ENCODE measurements at regions not wholly inside any gene's neighbourhood (a gene's known extent, or its start where the extent isn't known, plus 50 kb on each side); places are given as distances from the start of the nearest gene placed in this dataset.
"Not testable (repeated sequence)": the region's sequence is repeated elsewhere in the genome, so short reads cannot be mapped to it uniquely, and the experiment has no call there.

GRCh38 chr12:91711925-91712324 is 433.7 kb downstream of the BTG1 start:
- DNase-seq: not testable (repeated sequence)

- DNase-seq: no peak
These were observed 439.2 kb downstream of the BTG1 start for GRCh38 chr12:91706466-91706865.

- peak; percentile 42 for DNase-seq
These were observed 441.2 kb downstream of the BTG1 start for GRCh38 chr12:91704446-91704845.

GRCh38 chr12:91703491-91704283 is 442.0 kb downstream of the BTG1 start:
- DNase-seq: no peak

GRCh38 chr12:91702843-91703425 is 442.7 kb downstream of the BTG1 start:
- no peak for DNase-seq

GRCh38 chr12:91695964-91696363 is 449.7 kb downstream of the BTG1 start:
- no peak for DNase-seq

DNA sequence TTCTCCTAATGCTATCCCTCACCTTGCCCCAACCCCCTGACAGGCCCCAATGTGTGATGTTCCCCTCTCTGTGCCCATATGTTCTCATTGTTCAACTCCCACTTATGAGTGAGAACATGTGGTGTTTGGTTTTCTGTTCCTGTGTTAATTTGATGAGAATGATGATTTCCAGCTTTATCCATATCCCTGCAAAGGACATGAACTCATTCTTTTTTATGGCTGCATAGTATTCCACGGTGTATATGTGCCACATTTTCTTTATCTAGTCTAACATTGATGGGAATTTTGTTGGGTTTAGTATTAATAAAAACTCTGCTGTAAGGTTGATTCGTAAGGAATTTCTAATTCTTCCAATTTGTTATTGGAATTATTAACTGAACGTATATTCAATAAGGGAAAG is 450.2 kb downstream of the BTG1 start:
- not testable (repeated sequence) for DNase-seq

DNA sequence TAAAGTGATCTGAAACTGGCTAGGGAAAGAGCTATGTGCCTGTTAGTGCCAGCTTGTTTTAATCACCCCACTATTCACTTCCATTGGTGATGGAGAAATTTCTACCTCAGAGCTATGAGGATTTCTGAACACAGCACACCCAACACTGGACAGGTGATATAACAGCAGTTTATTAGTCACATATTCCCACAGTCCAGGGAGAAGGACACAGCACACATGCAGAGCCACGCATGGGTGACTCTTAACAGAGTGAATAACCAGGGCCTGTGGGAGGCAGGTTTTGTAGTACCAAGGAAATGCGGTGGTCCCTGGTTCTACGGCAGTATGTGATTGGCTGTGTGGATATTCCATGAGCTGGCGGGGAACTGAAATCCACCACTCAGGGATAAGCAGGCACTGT is 455.1 kb downstream of the BTG1 start:
- DNase-seq: no peak

DNA sequence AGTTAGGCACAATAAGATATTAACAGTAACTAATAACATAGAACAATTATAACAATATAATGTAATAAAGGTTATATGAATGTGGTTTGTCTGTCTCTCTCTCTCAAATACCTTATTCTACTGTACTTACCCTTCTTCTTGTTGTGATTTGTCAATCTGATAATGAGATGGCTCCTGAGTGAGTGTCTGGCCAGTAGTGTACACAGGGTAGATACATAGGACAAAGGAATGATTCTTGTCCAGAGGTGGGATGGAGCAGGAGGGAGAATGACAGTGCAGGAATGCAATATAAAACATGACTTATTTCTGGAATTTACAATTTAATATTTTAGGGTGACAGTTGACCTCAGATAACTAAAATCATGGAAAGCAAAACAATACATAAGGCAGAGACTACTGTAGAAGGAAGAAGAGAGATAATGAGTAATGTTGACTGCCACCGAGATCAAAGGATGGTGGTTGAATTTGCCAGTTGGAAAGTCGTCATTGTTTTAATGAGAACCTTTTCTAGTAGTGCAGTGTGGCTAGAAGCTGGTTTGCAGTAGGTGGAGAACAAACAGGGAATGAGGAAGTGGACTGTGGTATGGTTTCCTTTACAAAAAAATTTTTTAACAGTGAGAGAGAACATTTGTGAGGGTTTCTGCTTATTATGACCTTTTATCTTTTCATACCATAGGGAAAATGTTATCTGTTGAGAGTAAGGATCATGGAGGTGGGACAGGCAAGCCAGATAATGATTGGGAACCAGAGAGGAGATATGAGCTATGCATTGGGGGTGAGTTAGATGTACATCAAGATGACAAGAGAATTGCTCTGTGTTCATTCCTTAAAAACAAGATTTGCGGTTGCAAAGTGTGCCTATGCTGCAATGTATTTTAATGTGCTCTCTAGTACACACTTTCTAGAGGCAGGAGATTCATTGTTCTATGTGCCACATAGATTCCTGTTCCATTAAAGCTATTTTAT is 458.3 kb downstream of the BTG1 start:
- peak; percentile 18 for DNase-seq

DNA sequence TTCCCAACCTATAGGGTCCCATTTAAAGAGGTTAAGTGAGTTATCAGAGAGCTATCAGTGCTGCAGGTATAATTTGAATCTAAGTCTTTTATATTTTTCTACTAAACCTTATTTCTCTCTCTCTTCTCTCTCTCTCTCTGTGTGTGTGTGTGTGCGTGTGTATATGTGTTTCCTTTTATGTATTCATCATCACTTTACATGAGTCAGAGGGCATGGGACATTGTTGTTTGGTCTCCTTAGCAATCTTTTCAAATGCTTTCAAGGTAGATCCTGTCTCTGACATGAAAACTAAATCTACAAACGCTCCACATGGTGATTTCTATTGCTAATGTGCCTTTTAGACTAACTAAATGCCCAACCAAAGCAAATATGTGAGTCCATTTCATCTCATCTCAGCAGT is 459.7 kb downstream of the BTG1 start:
- peak; percentile 22 for DNase-seq

DNA sequence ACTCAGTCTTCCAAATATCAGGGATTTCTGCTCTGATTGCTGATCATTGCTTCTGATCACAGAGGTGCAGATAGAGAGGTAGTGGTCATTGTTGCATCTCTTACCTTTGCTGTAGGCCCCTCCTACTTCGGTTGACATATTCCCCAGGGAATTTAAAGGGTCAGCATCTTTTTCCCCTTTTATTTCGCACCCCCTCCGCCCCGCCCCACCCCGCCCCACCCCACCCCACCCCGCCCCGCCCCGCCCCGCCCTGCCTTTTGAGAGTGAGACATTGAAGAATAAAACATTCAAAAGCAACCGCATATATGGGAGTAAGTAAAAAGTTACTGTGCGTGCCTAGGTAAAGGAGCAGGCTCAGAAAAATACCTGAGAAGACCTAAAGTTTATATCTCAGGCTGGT is 463.9 kb downstream of the BTG1 start:
- DNase-seq: no peak

DNA sequence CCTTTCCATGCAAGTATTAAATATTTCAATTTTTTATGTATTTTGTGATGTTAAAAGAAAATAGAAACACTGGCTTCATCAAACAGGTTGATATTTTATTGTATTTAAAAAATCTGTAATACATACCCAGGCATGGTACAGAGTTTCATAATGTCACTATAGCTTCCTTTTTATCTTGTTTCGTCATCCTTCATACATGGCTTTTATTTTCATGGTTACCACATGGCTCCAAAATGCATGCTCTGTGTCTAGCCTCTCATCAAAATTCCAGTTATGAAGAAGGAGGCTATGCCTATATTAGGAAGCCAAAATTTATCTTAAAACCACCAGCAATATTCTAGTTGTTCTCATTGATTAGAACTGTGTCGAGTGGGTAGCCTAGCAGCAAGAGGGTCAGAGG is 464.8 kb downstream of the BTG1 start:
- no peak for DNase-seq

GRCh38 chr12:91677556-91677955 is 468.1 kb downstream of the BTG1 start:
- DNase-seq: no peak

GRCh38 chr12:91675401-91675800 is 470.2 kb downstream of the BTG1 start:
- DNase-seq: no peak

DNA sequence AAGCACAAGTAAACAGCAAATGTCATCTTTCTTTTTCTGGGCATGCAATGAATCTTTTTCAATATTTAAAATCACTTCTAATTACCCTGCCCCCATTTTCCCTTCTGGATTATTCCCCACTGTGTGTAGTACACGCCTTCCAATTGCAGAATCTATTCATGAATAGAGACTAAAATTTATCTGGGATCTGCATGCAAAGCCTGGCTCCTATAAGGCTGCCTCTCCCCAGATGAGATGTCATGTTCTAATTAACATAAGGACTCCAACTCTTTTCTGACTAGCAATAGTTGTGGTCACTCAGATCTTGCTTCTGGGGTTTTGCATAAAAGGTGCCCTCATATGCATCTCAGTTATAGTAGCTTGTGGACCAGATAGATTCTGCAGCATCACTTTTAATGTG is 473.5 kb downstream of the BTG1 start:
- no peak for DNase-seq

- DNase-seq: no peak
These were observed 478.0 kb downstream of the BTG1 start for GRCh38 chr12:91667694-91668093.

DNA sequence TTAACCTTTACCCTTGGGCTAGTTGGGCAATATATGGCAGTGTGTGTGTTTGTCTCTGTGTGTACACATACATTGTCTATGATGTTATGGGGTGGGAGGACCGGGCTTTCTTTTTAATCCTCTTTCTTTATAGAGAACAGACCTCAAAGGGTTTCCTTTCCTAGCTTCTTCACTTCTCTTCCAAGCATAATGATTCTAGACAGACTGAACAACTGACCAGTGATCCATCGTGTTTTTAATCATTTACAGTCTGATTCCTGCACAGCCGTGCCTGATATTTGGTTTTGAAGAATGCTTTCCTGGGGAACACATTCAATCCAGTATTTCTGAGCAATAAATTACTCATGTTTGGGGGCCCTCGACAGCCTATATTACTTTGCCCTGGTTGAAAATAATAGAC is 481.1 kb upstream of the DCN start:
- no peak for DNase-seq

DNA sequence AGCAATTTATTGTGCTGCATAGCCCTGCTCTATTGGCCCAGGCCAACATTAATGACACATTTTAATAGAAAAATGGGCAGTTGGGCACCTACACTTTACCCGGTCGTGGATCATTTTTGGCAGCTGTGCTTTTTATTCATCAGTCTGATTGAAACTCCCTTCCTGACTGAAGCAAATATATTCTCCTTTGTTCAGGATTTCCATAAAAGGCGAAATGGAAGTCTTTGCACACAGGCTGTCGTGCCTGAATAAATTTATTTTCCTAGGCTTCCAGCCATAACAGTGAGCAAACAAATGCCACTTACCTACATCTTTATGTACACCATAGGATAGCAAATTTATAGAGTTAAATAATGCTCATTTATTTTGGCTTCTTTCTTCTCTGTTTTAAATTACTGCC is 480.7 kb upstream of the DCN start:
- no peak for DNase-seq

DNA sequence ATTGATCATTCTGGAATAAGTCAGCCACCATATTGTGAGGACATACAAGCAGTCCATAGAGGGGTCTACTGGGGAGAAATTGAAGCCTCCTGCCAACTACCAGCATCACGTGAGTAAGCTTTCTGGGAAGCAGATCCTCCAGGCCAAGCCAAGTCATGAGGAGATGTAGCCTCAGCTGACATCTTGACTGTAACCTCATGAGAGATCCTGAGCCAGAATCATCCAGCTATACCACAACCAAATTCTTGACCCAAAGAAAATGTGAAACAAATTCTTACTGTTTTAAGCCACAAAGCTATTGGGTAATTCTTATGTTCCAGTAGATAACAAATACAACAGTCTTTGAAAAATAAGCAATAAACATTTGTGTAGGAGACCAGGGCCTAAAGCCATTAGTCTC is 479.4 kb upstream of the DCN start:
- no peak for DNase-seq

GRCh38 chr12:91657032-91657431 is 474.4 kb upstream of the DCN start:
- DNase-seq: no peak

DNA sequence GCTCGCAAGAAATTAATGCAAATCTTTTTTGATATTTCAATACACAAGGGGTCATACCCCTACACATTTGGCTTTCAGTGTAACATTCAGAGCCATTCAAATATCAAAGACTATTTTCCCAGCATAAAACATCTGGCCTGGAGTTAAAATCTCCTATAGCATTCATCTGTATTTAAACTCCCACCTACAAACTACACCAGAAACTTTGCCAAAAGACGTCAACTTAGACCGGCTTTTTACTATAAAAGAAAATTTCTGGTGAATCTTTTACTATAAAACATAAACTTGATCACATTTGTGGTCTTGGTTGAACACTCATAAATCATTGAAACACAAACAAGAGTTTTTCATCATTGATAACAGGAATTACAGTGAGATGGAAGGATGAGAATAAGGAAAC is 473.3 kb upstream of the DCN start:
- no peak for DNase-seq

DNA sequence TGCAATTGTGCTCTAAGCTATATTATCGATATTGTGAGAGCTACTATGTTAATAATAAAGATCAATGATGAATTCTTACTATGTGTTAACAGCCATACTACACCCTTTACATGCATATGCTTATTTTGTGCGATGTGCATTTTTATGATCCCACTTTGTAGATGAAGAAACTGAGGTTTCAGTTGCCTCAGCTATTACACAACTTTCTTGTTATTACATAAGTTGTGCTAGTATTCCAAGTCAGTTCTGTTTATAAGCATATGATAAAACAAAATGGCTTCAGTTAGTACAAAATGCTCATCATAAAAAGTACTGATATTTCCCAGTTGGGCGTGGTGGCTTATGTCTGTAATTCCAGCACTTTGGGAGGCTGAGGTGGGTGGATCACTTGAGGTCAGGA is 471.5 kb upstream of the DCN start:
- no peak for DNase-seq

DNA sequence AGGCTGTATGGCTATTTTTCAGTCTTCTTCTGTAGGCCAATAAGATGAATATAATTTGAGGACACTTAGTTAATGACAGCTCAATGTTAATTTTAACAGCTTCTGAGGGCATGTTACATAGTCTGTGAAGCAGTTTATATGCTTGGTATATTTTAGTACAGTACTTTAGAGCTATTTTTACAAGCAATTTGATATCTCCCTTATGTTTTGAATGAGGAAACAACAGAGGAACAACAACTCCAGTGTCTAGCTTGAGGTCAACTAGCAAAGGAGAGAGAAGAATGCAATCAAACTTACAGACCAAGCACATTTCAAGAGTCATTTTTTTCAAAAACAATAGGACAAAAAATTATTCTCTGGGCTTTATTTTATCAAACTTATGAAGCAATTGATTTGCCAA is 469.1 kb upstream of the DCN start:
- no peak for DNase-seq

DNA sequence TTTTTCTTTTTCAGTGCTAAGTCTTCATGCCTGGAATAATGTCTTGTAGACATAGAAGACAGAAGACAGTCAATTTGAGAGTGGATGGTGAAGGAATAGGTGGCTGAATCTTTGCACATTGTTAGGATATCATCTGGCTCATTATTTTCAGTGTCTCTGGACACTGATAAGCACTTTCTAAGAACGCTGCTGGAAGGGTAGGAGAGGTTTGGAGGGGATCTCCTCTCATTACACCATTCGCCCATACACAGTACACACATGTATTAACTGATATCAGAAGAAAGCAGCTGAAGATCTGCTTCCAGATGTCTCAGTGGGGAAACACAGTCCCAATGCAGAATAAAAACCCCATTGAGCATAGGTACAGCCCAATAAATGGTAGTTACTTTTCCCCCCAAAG is 461.1 kb upstream of the DCN start:
- no peak for DNase-seq

All from fibroblast of skin of right biceps (primary cell).